Smooth muscle cell (in vitro differentiated cells): ENCODE measurements at regions not wholly inside any gene's neighbourhood (a gene's known extent, or its start where the extent isn't known, plus 50 kb on each side); places are given as distances from the start of the nearest gene placed in this dataset.

ENCODE experiments used
- DNase-seq: peaks from one replicate; lab custom pipeline; 2025; ENCODE audit not compliant: unreplicated experiment; lab: John Stamatoyannopoulos, UW
- H2AFZ ChIP-seq: fragments of 200-600 bp; sonication (generic); 2 replicates; pipeline ENCODE4 v1.6.0; 2016; ENCODE audit warnings: antibody characterized with exemption, low read depth, mild to moderate bottlenecking
- H3F3A ChIP-seq: fragments of 200-600 bp; sonication (generic); 2 replicates; pipeline ENCODE4 v1.6.0; 2017; ENCODE audit warnings: antibody characterized with exemption, low read depth
- H3K27ac ChIP-seq: fragments of 200-600 bp; sonication (generic); 2 replicates; pipeline ENCODE4 v1.5.1; 2016; ENCODE audit warnings: low read depth, mild to moderate bottlenecking
- H3K27me3 ChIP-seq: fragments of 200-600 bp; sonication (generic); 2 replicates; pipeline ENCODE4 v1.6.1; 2016; ENCODE audit warnings: low read depth, mild to moderate bottlenecking
- H3K36me3 ChIP-seq: fragments of 200-600 bp; sonication (generic); 2 replicates; pipeline ENCODE4 v1.5.1; 2016; ENCODE audit warnings: low read depth
- H3K4me1 ChIP-seq: fragments of 200-600 bp; sonication (generic); 2 replicates; pipeline ENCODE4 v1.5.1; 2016; ENCODE audit warnings: low read depth
- H3K4me2 ChIP-seq: fragments of 200-600 bp; sonication (generic); 2 replicates; pipeline ENCODE4 v1.6.0; 2016; ENCODE audit warnings: mild to moderate bottlenecking
- H3K4me3 ChIP-seq: fragments of 200-600 bp; sonication (generic); 2 replicates; pipeline ENCODE4 v1.5.1; 2016; ENCODE audit warnings: mild to moderate bottlenecking
- H3K79me2 ChIP-seq: fragments of 200-600 bp; sonication (generic); 2 replicates; pipeline ENCODE4 v1.6.0; 2016; ENCODE audit warnings: low read depth, mild to moderate bottlenecking
- H3K9ac ChIP-seq: fragments of 200-600 bp; sonication (generic); 2 replicates; pipeline ENCODE4 v1.6.0; 2016; ENCODE audit warnings: low read depth
- H3K9me3 ChIP-seq: fragments of 200-600 bp; sonication (generic); replicated peaks from 2 replicates; pipeline ENCODE4 v1.5.1; 2016; ENCODE audit warnings: low read depth
- H4K20me1 ChIP-seq: fragments of 200-600 bp; sonication (generic); 2 replicates; pipeline ENCODE4 v1.6.0; 2016; ENCODE audit warnings: low read depth
- CTCF ChIP-seq: fragments of 200-600 bp; sonication (generic); IDR thresholded peaks from 2 replicates; pipeline ENCODE4 v1.5.1; 2017; ENCODE audit warnings: borderline replicate concordance, mild to moderate bottlenecking, antibody characterized with exemption; ENCODE audit not compliant: insufficient read depth, poor library complexity, severe bottlenecking
- WGBS: methylation state at CpG from one replicate; pipeline ENCODE4 v1.1.7; 2016; ENCODE audit warnings: low lambda C conversion rate; 5-methylcytosine and 5-hydroxymethylcytosine counted together

- no peak for DNase-seq
- TF ChIP-seq CTCF, result no peak
- Histone ChIP-seq H3K4me2 (no peak overlapping the region), H3K36me3 (no peaks in the 10 kb centered on the region), H3K4me3 (no peak overlapping the region), H3K9ac (no peak overlapping the region), H3K9me3 (no peaks in the 10 kb centered on the region), H2AFZ (no peak overlapping the region), H3K79me2 (no peaks in the 10 kb centered on the region), H4K20me1 (no peaks in the 10 kb centered on the region), H3K4me1 (no peaks in the 10 kb centered on the region), H3F3A (no peaks in the 10 kb centered on the region), H3K27ac (no peak overlapping the region), H3K27me3 (no peaks in the 10 kb centered on the region)
- 95% methylated on average over 23 of the region's 23 CpGs for WGBS
Observed at GRCh38 chr4:8746523-8747466, 124.8 kb downstream of the HMX1 start.

- H2AFZ ChIP-seq, result no peak overlapping the region
- DNase-seq, result no peak
- no peak for TF ChIP-seq CTCF
- no peaks in the 10 kb centered on the region for H3F3A ChIP-seq
- no peak overlapping the region for H3K4me2 ChIP-seq
- H3K9ac ChIP-seq, result no peak overlapping the region
- no peaks in the 10 kb centered on the region for H3K36me3 ChIP-seq
- no peak overlapping the region for H3K27ac ChIP-seq
- H4K20me1 ChIP-seq, result no peaks in the 10 kb centered on the region
- peaks cover 4% of the 10 kb centered on the region for H3K4me1 ChIP-seq
- H3K27me3 ChIP-seq, result no peaks in the 10 kb centered on the region
- no peaks in the 10 kb centered on the region for H3K9me3 ChIP-seq
- no peak overlapping the region for H3K4me3 ChIP-seq
- no peaks in the 10 kb centered on the region for H3K79me2 ChIP-seq
- WGBS, result 86% methylated on average over 14 of the region's 14 CpGs
Observed at GRCh38 chr4:8745826-8746225, 125.8 kb downstream of the HMX1 start.

GRCh38 chr4:8745005-8745790 is 126.4 kb downstream of the HMX1 start:
- Histone ChIP-seq H4K20me1 (no peaks in the 10 kb centered on the region), H3F3A (no peaks in the 10 kb centered on the region), H2AFZ (no peak overlapping the region), H3K4me2 (no peak overlapping the region), H3K36me3 (no peaks in the 10 kb centered on the region), H3K9ac (no peak overlapping the region), H3K4me1 (peaks cover 10% of the 10 kb centered on the region), H3K9me3 (no peaks in the 10 kb centered on the region), H3K79me2 (no peaks in the 10 kb centered on the region), H3K27ac (no peak overlapping the region), H3K4me3 (no peak overlapping the region), H3K27me3 (no peaks in the 10 kb centered on the region)
- no peak for TF ChIP-seq CTCF
- 80% methylated on average over 28 of the region's 28 CpGs for WGBS
- no peak for DNase-seq
